HG02642 (cell line): ENCODE measurements at regions not wholly inside any gene's neighbourhood (a gene's known extent, or its start where the extent isn't known, plus 50 kb on each side); places are given as distances from the start of the nearest gene placed in this dataset.
"Not testable (repeated sequence)": the region's sequence is repeated elsewhere in the genome, so short reads cannot be mapped to it uniquely, and the experiment has no call there.

Source experiments
- ATAC-seq: cut with Tn5 transposase; IDR thresholded peaks from one replicate; pipeline ENCODE4 v1.9.1; 2021; ENCODE audit warnings: mild to moderate bottlenecking; ENCODE audit not compliant: unreplicated experiment, poor library complexity

GRCh38 chr1:143714913-143715312 lies 256.9 kb downstream of the FAM72C start:
- ATAC-seq: not testable (repeated sequence)

DNA sequence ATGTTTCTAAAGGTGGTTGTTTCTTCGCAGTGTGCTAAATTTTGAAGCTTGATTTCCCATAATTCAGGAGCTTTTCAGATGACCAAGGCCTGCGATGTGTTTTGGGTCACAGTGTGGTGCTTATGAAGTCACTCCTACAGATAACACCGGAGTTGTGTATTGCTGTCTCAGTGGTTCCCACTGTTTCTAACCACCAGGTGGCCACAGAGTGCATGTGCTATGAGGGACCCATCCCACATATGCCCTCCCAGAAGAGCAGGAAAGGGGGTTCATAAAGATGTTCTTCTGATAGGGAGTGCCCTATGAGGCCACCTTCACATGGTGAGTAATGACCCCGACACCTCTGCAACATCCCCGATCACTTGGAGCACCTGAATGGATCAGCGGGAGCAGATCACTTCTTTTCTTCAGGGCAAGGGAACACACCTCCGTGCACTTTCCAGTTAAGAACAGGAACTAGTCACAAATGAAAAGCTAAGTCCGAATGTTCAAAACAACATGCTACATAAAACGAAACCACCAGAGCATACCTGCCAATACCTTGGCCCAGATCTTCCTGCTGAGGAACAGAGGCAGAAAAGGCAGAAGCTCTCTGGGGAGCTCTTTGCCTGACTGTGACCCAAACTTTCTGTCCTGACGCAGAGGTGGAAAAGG lies 262.1 kb downstream of the FAM72C start:
- not testable (repeated sequence) for ATAC-seq

DNA sequence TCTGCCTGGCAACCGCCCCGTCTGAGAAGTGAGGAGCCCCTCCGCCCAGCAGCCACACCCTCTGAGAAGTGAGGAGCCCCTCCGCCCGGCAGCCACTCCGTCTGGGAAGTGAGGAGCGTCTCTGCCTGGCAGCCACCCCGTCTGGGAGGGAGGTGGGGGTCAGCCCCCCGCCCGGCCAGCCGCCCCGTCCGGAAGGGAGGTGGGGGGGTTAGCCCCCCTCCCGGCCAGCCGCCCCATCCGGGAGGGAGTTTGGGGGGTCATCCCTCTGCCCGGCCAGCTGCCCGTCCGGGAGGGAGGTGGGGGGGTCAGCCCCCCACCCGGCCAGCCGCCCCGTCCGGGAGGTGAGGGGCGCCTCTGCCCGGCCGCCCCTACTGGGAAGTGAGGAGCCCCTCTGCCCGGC lies 269.0 kb downstream of the FAM72C start:
- ATAC-seq: not testable (repeated sequence)

- no peak for ATAC-seq
Measured at GRCh38 chr1:143699731-143700130, 272.1 kb downstream of the FAM72C start.

DNA sequence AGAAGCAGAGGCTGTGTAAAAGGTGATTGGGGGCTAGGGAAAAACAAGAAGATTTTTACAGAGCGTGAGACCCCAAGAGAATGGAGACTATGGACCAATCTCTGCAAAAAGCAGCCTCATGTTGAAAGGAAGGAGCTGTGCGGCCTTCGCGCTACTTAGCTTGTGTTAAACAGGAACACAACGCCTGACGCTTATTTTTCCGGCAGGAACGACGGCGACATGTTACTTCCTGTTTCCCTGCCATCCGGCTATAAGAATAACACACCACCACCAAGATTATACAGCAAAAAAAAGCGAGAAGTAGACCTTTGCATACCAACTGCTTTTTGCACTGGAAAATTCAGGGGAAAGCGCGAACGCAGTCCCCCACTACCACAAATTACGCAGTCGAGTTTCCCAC lies 272.7 kb downstream of the FAM72C start:
- no peak for ATAC-seq

DNA sequence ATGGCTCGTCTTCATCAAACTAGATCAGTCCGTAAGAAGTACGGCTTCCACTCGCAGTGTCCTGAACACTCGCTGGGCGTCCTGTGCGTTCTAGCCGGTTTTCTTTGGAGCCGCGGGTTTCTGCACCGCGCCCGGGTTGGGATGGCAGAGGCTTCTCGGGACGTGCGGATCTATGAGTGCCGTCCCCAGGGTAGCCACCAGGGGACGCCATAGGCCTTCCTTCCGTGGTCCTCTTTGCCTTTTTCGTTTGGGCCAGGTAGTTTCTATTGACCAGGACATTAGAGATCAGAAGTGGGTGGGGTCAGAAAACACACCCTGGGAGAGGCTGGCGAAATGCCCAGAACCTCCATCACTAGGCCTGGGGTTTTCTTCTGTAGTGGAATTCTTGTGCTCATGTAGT lies 273.8 kb downstream of the FAM72C start:
- ATAC-seq: no peak

GRCh38 chr1:143694085-143694484 lies 277.7 kb downstream of the FAM72C start:
- no peak for ATAC-seq

- ATAC-seq: no peak
Measured at GRCh38 chr1:143691971-143692529, 279.7 kb downstream of the FAM72C start.

GRCh38 chr1:143691400-143691891 lies 280.3 kb downstream of the FAM72C start:
- no peak for ATAC-seq

- no peak for ATAC-seq
Measured at GRCh38 chr1:143689781-143690180, 282.0 kb downstream of the FAM72C start.

DNA sequence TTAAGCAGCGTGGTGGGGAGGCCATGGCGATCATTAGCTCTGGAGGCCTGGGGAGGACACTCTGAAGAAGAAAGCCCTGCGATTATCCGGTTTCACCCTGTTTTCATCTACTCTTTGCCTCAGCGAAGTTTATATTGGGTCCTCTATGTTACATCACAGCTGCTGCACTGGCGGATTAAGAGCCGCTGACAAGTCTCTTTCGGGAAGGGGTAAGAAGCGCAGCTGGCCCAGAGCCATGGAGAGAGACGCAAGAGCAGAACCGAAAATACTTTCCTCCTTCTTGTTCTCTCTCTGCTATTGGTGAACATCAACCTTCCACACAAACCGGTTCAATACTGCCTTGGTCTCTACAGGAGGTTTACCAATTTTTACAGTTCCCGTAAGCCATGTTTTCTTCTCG lies 291.5 kb downstream of the FAM72C start:
- ATAC-seq: no peak

- ATAC-seq: no peak
Measured at GRCh38 chr1:143672983-143673382, 298.8 kb downstream of the FAM72C start.

DNA sequence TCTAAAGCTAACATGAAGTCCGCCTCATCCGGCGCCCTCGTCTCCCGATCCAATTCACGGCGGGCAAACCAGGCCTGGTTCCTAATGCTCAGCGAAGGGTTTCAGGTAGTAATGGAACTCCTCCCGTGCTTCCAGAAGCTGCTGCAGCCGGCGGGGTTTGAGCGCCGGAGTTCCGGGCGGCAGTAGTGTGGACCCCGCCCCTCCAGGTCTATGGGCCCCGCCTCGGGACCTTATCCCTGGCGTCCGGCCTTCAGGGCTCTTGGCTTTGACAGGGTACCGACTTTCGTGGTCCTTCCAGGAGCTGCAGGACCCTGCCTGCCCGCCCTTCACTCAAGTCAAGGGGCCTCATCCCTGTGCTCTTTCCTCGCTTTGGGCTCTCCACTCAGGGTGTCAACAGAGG lies 304.1 kb downstream of the FAM72C start:
- ATAC-seq: no peak

- ATAC-seq: no peak
Measured at GRCh38 chr1:143666851-143667250, 304.9 kb downstream of the FAM72C start.

DNA sequence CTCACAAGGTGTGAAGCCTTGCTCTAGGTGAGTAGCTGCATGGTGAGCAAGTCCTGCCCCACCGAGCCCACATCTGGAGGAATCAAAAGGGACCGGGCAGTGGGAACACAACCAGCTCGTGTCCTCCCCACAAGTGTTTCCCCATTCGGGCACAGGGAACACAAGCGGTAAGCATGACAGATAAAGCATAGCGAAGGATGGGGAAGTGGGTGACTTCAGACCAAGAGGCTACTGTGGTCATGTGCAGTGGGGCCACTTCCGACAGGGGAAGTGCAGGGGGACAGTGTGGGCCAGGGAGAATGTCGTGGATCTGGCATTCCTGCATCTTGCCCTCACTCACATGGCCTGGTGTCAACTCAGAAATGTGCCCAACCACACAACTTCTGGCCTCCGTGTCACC lies 306.2 kb downstream of the FAM72C start:
- no peak for ATAC-seq

DNA sequence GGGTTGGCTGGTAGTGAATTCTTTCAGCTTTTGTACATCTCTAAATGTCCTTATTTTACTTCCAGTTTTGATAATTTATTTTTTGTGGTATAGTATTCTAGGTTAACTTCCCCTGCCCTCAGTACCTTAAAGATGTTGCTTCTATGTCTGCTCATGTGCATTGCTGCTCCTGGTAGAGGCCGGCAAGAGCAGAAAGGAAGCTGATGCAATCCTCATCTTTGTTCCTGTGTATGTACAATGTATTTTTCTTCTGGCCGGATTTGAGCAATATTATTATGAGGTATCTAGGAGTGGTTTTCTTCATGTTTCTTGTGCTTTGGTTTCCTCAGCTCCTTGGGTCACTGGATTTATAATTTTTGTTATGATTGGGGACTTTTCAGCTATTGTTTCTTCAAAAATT lies 308.7 kb downstream of the FAM72C start:
- not testable (repeated sequence) for ATAC-seq

- no peak for ATAC-seq
Measured at GRCh38 chr1:143661418-143662101, 310.2 kb downstream of the FAM72C start.

- ATAC-seq: no peak
Measured at GRCh38 chr1:143660354-143660941, 311.3 kb downstream of the FAM72C start.

- no peak for ATAC-seq
Measured at GRCh38 chr1:143653429-143653802, 318.4 kb downstream of the FAM72C start.

DNA sequence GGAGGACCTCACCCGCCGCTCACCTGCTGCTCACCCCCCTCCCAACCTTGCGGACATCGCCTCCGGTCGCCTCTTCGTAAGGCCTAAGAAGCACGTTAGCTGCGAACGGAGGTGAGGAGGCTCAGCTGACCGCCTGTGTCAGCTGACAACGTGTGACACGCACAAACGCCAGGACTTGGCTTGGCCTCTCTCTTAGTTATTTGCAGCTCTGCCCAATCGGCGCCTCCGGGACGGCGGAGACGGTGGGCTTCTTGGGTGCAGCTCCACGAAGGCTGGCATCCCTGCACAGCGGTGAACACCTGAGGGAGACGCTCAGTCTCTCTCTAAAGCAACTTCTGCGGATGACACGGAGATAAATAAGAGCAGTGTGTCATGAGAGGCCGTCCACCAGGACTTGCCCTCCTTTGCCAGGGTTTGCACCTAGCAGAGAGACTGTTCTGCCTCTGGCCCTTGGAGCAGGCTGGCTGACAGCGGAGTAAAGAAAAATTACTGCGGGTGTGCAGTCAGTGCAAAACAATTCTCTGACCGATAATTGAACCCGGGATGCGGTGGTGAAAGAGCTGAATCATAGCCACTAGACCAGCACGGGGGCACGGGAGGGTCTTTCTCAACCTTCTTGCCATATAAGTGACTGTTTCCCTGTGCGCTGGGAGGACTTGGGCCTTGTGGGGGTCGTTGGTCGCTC lies 318.9 kb downstream of the FAM72C start:
- ATAC-seq: no peak

DNA sequence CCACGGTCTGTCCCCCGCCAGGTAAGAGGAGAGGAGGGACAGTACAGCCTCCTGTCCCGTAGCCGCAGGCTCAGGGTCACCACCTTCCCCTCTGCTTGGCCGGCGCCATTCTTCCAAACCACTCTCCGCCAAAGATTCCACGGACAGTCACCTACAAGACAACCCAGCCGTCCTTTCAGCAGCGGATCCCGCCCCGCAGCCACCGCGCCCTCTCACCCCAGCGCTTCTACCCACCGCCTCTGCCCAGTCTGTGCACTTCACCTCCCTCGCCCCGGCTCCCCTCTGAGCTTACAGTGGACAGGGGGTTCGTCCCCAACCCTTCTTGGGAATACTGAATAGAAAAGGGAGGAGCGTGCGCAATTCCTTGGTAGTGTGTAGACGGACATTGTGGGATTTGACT lies 319.6 kb downstream of the FAM72C start:
- ATAC-seq: no peak
